HCT116 (cell line): ENCODE measurements at regions not wholly inside any gene's neighbourhood (a gene's known extent, or its start where the extent isn't known, plus 50 kb on each side); places are given as distances from the start of the nearest gene placed in this dataset.

Source experiments
- ATAC-seq: fragments of 200-7000 bp; cut with Tn5 transposase; 2 replicates; pipeline ENCODE4 v1.9.1; 2020; ENCODE audit warnings: mild to moderate bottlenecking, moderate library complexity
- BruUV-seq: library from RNA; stranded (reverse); fragments of 400-500 nt; replicated peaks from 2 replicates; lab custom pipeline; 2021; lab: Mats Ljungman, UMichigan
- CTCF ChIA-PET: fragments of 300-600 bp; sonication (Branson Sonifier 250); formaldehyde crosslinking; loops from one replicate; lab custom pipeline; 2021; ENCODE audit warnings: antibody characterized with exemption; lab: Charles Lee
- POLR2A ChIA-PET: fragments of 300-600, 350-600 bp; sonication (Branson Sonifier 250); formaldehyde crosslinking; loops from one replicate; lab custom pipeline; 2021; ENCODE audit warnings: antibody characterized with exemption; lab: Charles Lee
- RAD21 ChIA-PET, 2 experiments: fragments of 300-600 bp; sonication (Branson Sonifier 250); formaldehyde crosslinking; loops; one replicate each; lab custom pipeline; 2023; ENCODE audit warnings: low total read pairs in 2 of 2; ENCODE audit not compliant: uncharacterized antibody in 2 of 2, unreplicated experiment in 2 of 2, low non-redundant PET in 1 of 2; lab: Charles Lee
- DNase-seq: peaks from one replicate; pipeline ENCODE4 v3.0.0-alpha.2; 2010; ENCODE audit warnings: low read depth, low spot score
- H2AFZ ChIP-seq: fragments of 200-600 bp; shearing (Covaris generic), sonication (generic); 2 replicates; pipeline ENCODE4 v1.6.1; 2017; ENCODE audit warnings: low read depth, mixed run types, mixed read lengths, antibody characterized with exemption, low read length; ENCODE audit not compliant: poor library complexity, severe bottlenecking
- H3K27ac ChIP-seq: 2 replicates; pipeline ENCODE4 v1.5.1; 2012; ENCODE audit warnings: low read depth, low read length
- H3K27me3 ChIP-seq: fragments of 200-600 bp; sonication (generic); 2 replicates; pipeline ENCODE4 v1.6.1; 2016; ENCODE audit warnings: mixed run types, low read length, mixed read lengths; ENCODE audit not compliant: insufficient read depth
- H3K36me3 ChIP-seq, 2 experiments: fragments of 200-500 bp in 1 of 2; fragments of 200-600 bp in 1 of 2; sonication (Bioruptor generic) in 1 of 2; sonication (generic) in 1 of 2; 2 replicates each; pipeline versions ENCODE4 v1.5.1 to v1.6.1; 2014 to 2016; ENCODE audit warnings: low read length in 2 of 2, inconsistent platforms in 1 of 2, mixed read lengths in 1 of 2, mixed run types in 1 of 2; ENCODE audit not compliant: insufficient read depth in 2 of 2, control insufficient read depth in 1 of 2
- H3K4me1 ChIP-seq, 2 experiments: fragments of 200-600 bp in 1 of 2; sonication (generic) in 1 of 2; 2 replicates each; pipeline versions ENCODE4 v1.5.1 to v1.6.1; 2012 to 2017; ENCODE audit warnings: low read length in 2 of 2, inconsistent platforms in 1 of 2, mild to moderate bottlenecking in 1 of 2, mixed read lengths in 1 of 2, mixed run types in 1 of 2, moderate library complexity in 1 of 2; ENCODE audit not compliant: insufficient read depth in 2 of 2, control insufficient read depth in 1 of 2
- H3K4me2 ChIP-seq: fragments of 200-600 bp; sonication (generic); 2 replicates; pipeline ENCODE4 v1.6.1; 2017; ENCODE audit warnings: mixed run types, low read length, mixed read lengths
- H3K4me3 ChIP-seq, 2 experiments: fragments of 200-600 bp in 1 of 2; sonication (generic) in 1 of 2; replicated peaks in 1 of 2; 2 replicates each; pipeline ENCODE4 v1.5.1; 2011 to 2016; ENCODE audit warnings: low read length in 2 of 2, control low read depth in 1 of 2, low read depth in 1 of 2, mild to moderate bottlenecking in 1 of 2, mixed read lengths in 1 of 2, mixed run types in 1 of 2
- H3K79me2 ChIP-seq: fragments of 200-600 bp; sonication (generic); 2 replicates; pipeline ENCODE4 v1.6.1; 2017; ENCODE audit warnings: mild to moderate bottlenecking, mixed run types, low read length, moderate library complexity, mixed read lengths; ENCODE audit not compliant: insufficient read depth
- H3K9ac ChIP-seq: fragments of 200-600 bp; sonication (generic); 2 replicates; pipeline ENCODE4 v1.6.1; 2016; ENCODE audit warnings: low read length, mixed read lengths
- H3K9me2 ChIP-seq: fragments of 200-600 bp; sonication (generic), shearing (Covaris generic); 2 replicates; pipeline ENCODE4 v1.6.1; 2017; ENCODE audit warnings: mixed run types, mild to moderate bottlenecking, moderate library complexity; ENCODE audit not compliant: insufficient read depth
- H3K9me3 ChIP-seq, 2 experiments: fragments of 200-500 bp in 1 of 2; fragments of 200-600 bp in 1 of 2; sonication (Bioruptor generic) in 1 of 2; sonication (generic) in 1 of 2; 2 replicates each; pipeline ENCODE4 v1.6.1; 2014 to 2017; ENCODE audit warnings: low read length in 2 of 2, mixed read lengths in 2 of 2, inconsistent platforms in 1 of 2, low read depth in 1 of 2, mild to moderate bottlenecking in 1 of 2, mixed run types in 1 of 2, moderate library complexity in 1 of 2; ENCODE audit not compliant: control insufficient read depth in 1 of 2, insufficient read depth in 1 of 2
- H4K20me1 ChIP-seq: fragments of 200-600 bp; sonication (generic), shearing (Covaris generic); 2 replicates; pipeline ENCODE4 v1.6.1; 2017; ENCODE audit warnings: mixed run types, mild to moderate bottlenecking, moderate library complexity; ENCODE audit not compliant: insufficient read depth
- CBX3 ChIP-seq: IDR thresholded peaks from 2 replicates; pipeline ENCODE4 v1.6.1; 2012; ENCODE audit warnings: low read depth
- ELF1 ChIP-seq: IDR thresholded peaks from 2 replicates; pipeline ENCODE4 v1.6.1; 2012; ENCODE audit warnings: low read depth, borderline replicate concordance
- EZH2 ChIP-seq: fragments of 200-600 bp; sonication (generic); IDR thresholded peaks from 2 replicates; pipeline ENCODE4 v1.6.1; 2017; ENCODE audit warnings: antibody characterized with exemption, mixed run types
- EZH2phosphoT487 ChIP-seq: fragments of 200-600 bp; IDR thresholded peaks from 2 replicates; pipeline ENCODE4 v1.6.1; 2018; ENCODE audit warnings: antibody characterized with exemption, borderline replicate concordance
- FOSL1 ChIP-seq: IDR thresholded peaks from 2 replicates; pipeline ENCODE4 v1.6.1; 2012; ENCODE audit warnings: low read depth
- JUND ChIP-seq: IDR thresholded peaks from 2 replicates; pipeline ENCODE4 v1.6.1; 2012
- POLR2AphosphoS5 ChIP-seq: IDR thresholded peaks from 2 replicates; pipeline ENCODE4 v1.6.1; 2011; ENCODE audit warnings: mild to moderate bottlenecking, low read depth, low read length, moderate library complexity
- RAD21 ChIP-seq: IDR thresholded peaks from 2 replicates; pipeline ENCODE4 v1.6.1; 2012; ENCODE audit warnings: low read depth, mild to moderate bottlenecking
- SIN3A ChIP-seq: IDR thresholded peaks from 2 replicates; pipeline ENCODE4 v1.6.1; 2012; ENCODE audit warnings: low read depth
- SP1 ChIP-seq: IDR thresholded peaks from 2 replicates; pipeline ENCODE4 v1.6.1; 2012; ENCODE audit warnings: low read depth
- SRF ChIP-seq: IDR thresholded peaks from 2 replicates; pipeline ENCODE4 v1.6.1; 2012; ENCODE audit warnings: low read depth
- ZFX ChIP-seq: fragments of 450-650 bp; IDR thresholded peaks from 2 replicates; pipeline ENCODE4 v1.6.1; 2017
- ZNF274 ChIP-seq: fragments of 200-500 bp; sonication (Bioruptor generic); IDR thresholded peaks from 2 replicates; pipeline ENCODE4 v1.6.1; 2014; ENCODE audit warnings: mild to moderate bottlenecking, low read depth, low read length, inconsistent platforms
- intact Hi-C: fragments of 100-400 bp; cut with micrococcal nuclease; formaldehyde crosslinking; loops from 2 replicates; pipeline ENCODE4 v1.10.0; 2022
- TF ChIP-seq, protein P1 (sequence below): IDR thresholded peaks from 2 replicates; pipeline ENCODE4 v1.6.1; 2012; ENCODE audit warnings: low read depth
- TF ChIP-seq, protein P2 (sequence below), 3 experiments: fragments of 200-600 bp in 1 of 3; sonication (generic) in 1 of 3; IDR thresholded peaks in 2 of 3; conservative IDR thresholded peaks in 1 of 3; 2 replicates each; pipeline ENCODE4 v1.5.1; 2012 to 2017; ENCODE audit warnings: low read depth in 2 of 3, low read length in 2 of 3, antibody characterized with exemption in 1 of 3, borderline replicate concordance in 1 of 3, control low read depth in 1 of 3, mild to moderate bottlenecking in 1 of 3, mixed read lengths in 1 of 3, mixed run types in 1 of 3, moderate library complexity in 1 of 3; ENCODE audit not compliant: insufficient read depth in 1 of 3

DNA sequence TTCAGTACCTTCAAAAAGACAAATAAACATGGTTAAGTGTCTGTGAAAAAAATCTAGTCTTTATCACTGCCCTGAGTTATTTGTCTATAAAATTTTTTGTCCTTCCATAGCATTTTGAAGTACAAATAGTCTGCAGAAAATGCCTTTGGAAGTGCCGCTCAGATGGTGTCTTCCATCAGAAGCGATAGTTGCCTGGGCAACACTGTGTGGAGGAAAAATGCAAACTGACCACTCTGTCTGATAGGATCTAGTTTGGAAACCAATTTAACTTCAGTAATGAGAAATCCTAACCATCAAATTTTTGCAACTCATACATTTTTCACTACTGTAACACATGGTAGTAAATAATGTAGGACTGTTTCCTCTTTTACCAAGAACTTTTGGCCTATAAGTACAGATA, 449.9 kb downstream of the PRELID2 start (continued):
- TF ChIP-seq SIN3A = no peak
- TF ChIP-seq POLR2AphosphoS5 = no peak
- TF ChIP-seq, protein P1, sequence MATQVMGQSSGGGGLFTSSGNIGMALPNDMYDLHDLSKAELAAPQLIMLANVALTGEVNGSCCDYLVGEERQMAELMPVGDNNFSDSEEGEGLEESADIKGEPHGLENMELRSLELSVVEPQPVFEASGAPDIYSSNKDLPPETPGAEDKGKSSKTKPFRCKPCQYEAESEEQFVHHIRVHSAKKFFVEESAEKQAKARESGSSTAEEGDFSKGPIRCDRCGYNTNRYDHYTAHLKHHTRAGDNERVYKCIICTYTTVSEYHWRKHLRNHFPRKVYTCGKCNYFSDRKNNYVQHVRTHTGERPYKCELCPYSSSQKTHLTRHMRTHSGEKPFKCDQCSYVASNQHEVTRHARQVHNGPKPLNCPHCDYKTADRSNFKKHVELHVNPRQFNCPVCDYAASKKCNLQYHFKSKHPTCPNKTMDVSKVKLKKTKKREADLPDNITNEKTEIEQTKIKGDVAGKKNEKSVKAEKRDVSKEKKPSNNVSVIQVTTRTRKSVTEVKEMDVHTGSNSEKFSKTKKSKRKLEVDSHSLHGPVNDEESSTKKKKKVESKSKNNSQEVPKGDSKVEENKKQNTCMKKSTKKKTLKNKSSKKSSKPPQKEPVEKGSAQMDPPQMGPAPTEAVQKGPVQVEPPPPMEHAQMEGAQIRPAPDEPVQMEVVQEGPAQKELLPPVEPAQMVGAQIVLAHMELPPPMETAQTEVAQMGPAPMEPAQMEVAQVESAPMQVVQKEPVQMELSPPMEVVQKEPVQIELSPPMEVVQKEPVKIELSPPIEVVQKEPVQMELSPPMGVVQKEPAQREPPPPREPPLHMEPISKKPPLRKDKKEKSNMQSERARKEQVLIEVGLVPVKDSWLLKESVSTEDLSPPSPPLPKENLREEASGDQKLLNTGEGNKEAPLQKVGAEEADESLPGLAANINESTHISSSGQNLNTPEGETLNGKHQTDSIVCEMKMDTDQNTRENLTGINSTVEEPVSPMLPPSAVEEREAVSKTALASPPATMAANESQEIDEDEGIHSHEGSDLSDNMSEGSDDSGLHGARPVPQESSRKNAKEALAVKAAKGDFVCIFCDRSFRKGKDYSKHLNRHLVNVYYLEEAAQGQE = no peak
- TF ChIP-seq CBX3 = no peak
- TF ChIP-seq FOSL1 = no peak
- no peak for TF ChIP-seq EZH2phosphoT487

DNA sequence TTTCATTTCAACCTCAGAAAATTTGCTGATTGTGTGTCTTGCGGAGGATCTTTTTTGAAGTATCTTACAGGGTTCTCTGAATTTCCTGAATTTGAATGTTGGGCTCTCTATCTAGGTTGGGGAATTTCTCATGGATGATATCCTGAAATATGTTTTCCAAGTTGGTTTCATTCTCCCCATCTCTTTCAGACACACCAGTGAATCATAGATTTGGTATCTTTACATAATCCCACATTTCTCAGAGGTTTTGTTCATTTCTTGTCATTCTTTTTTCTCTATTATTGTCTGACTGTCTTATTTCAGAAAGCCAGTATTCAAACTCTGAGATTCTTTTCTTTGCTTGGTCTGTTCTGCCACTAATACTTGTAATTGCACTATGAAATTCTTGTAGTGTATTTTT, 456.9 kb downstream of the PRELID2 start:
- H3K9me2 ChIP-seq = no peaks in the 10 kb centered on the region
- H3K4me1 ChIP-seq = no peaks in the 10 kb centered on the region
- no peak overlapping the region for H3K4me3 ChIP-seq
- no peak overlapping the region for H3K4me2 ChIP-seq
- H3K9ac ChIP-seq = no peak overlapping the region
- no peak overlapping the region for H2AFZ ChIP-seq
- no peaks in the 10 kb centered on the region for H3K9me3 ChIP-seq
- no peaks in the 10 kb centered on the region for H3K36me3 ChIP-seq
- BruUV-seq = no TSS peak
- H4K20me1 ChIP-seq = no peaks in the 10 kb centered on the region
- intact Hi-C loops = no loop called here
- CTCF ChIA-PET = no interaction called here
- H3K27me3 ChIP-seq = no peaks in the 10 kb centered on the region
- no peak for ATAC-seq
- POLR2A ChIA-PET = no interaction called here
- RAD21 ChIA-PET = no interaction called here
- H3K79me2 ChIP-seq = no peaks in the 10 kb centered on the region
- no peak for DNase-seq
- no peak overlapping the region for H3K27ac ChIP-seq
- TF ChIP-seq SIN3A (no peak), ZNF274 (no peak), EZH2 (no peak), SRF (no peak), JUND (no peak), RAD21 (no peak), ELF1 (no peak), SP1 (no peak), ZFX (no peak), CBX3 (no peak)
- TF ChIP-seq, protein P1 = no peak
- TF ChIP-seq, protein P2, sequence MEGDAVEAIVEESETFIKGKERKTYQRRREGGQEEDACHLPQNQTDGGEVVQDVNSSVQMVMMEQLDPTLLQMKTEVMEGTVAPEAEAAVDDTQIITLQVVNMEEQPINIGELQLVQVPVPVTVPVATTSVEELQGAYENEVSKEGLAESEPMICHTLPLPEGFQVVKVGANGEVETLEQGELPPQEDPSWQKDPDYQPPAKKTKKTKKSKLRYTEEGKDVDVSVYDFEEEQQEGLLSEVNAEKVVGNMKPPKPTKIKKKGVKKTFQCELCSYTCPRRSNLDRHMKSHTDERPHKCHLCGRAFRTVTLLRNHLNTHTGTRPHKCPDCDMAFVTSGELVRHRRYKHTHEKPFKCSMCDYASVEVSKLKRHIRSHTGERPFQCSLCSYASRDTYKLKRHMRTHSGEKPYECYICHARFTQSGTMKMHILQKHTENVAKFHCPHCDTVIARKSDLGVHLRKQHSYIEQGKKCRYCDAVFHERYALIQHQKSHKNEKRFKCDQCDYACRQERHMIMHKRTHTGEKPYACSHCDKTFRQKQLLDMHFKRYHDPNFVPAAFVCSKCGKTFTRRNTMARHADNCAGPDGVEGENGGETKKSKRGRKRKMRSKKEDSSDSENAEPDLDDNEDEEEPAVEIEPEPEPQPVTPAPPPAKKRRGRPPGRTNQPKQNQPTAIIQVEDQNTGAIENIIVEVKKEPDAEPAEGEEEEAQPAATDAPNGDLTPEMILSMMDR (IDR thresholded peaks at IDR 0.05 in 2 of 3, conservative IDR thresholded peaks at IDR 0.05 in 1 of 3; ENCODE audit: borderline replicate concordance in 1 of 3, insufficient read depth in 1 of 3, low read depth in 2 of 3, low read length in 2 of 3) = no peak
